ENCODE measurements at regions not wholly inside any gene's neighbourhood (a gene's known extent, or its start where the extent isn't known, plus 50 kb on each side); places are given as distances from the start of the nearest gene placed in this dataset.

DNA sequence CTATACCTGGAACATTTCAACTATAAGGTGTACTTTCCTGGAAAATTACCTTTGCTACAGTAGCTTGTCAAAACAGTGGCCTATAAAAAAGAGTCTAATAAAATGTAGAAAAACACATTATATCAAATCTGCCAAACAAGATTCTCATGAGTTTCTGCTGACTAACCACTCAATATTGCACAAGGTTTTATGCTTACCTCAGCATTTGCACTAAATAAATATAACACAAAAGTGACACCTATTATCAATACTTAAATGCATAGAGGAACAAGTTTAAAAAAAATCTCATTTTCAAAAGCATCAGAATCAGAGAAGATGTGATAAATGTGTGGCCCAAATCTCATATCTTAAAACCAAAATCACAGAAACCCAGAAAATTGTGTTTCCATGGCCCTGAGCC is 281.4 kb downstream of the RSL24D1 start:
- no peak for TF ChIP-seq POLR2AphosphoS5 (IDR thresholded peaks at IDR 0.05; ENCODE audit: borderline replicate concordance, low read depth, low read length)
- TF ChIP-seq EZH2 (IDR thresholded peaks at IDR 0.05): no peak
